Body of pancreas (tissue), 4 donors: ENCODE measurements at regions not wholly inside any gene's neighbourhood (a gene's known extent, or its start where the extent isn't known, plus 50 kb on each side); places are given as distances from the start of the nearest gene placed in this dataset.

Experiments used
- CTCF ChIP-seq, 7 experiments: fragments of 450-650 bp in 4 of 7; fragments of 200-600 bp in 3 of 7; sonication (generic) in 3 of 7; IDR thresholded peaks; one replicate each; pipeline ENCODE4 v1.5.1; 2016 to 2019; ENCODE audit warnings: antibody characterized with exemption in 7 of 7
- POLR2A ChIP-seq, 3 donors: fragments of 450-650 bp; IDR thresholded peaks; one replicate each; pipeline ENCODE4 v1.6.1; 2016; ENCODE audit warnings: antibody characterized with exemption in 3 of 3, mild to moderate bottlenecking in 2 of 3

DNA sequence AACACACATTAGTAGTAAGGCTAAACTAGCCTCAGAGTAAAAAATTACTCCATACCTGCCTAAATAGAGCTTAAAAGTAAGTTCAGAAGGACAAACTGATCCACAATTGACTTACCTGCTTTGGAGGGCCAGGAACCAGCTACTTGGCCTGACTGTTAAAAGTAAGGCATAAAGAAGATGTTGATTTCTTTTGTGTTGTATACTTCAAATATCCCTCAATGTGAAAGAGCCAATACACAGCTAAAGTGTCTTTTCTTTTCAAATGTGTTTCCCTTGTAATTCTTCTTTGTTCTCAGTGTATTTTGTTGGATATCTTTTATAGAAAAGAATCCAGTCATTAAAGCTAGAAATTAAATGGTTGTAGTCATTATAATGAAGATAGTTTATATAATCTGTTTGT lies 171.1 kb downstream of the TANC2 start:
- TF ChIP-seq CTCF (IDR thresholded peaks at IDR 0.05) (no peak), POLR2A (IDR thresholded peaks at IDR 0.05) (no peak)
